ENCODE measurements at regions not wholly inside any gene's neighbourhood (a gene's known extent, or its start where the extent isn't known, plus 50 kb on each side); places are given as distances from the start of the nearest gene placed in this dataset.

GRCh38 chr12:124440841-124441381 is 126.5 kb downstream of the NCOR2 start:
- intact Hi-C loops (cut with DNase I): no loop called here
- H3K9me3 ChIP-seq: no peaks in the 10 kb centered on the region
- no peak for TF ChIP-seq CTCF (IDR thresholded peaks at IDR 0.05)
- H3K36me3 ChIP-seq: peaks cover 74% of the 10 kb centered on the region
- ATAC-seq (peak; percentile 14), DNase-seq (no peak)
- no peak overlapping the region for H3K27ac ChIP-seq
- no peak overlapping the region for H3K4me3 ChIP-seq
- no peaks in the 10 kb centered on the region for H3K27me3 ChIP-seq
- no peaks in the 10 kb centered on the region for H3K4me1 ChIP-seq

- H3K4me3 ChIP-seq: no peak overlapping the region
- TF ChIP-seq CTCF (IDR thresholded peaks at IDR 0.05): no peak
- peaks cover 71% of the 10 kb centered on the region for H3K36me3 ChIP-seq
- DNase-seq: no peak
- intact Hi-C loops (cut with DNase I): no loop called here
- H3K27ac ChIP-seq: peak overlapping the region; percentile 8
- no peak for ATAC-seq
- no peaks in the 10 kb centered on the region for H3K27me3 ChIP-seq
- H3K9me3 ChIP-seq: no peaks in the 10 kb centered on the region
- H3K4me1 ChIP-seq: no peaks in the 10 kb centered on the region
These were observed 127.3 kb downstream of the NCOR2 start for GRCh38 chr12:124440031-124440626.

GRCh38 chr12:124438437-124439056 is 128.9 kb downstream of the NCOR2 start:
- H3K4me1 ChIP-seq: no peaks in the 10 kb centered on the region
- no peaks in the 10 kb centered on the region for H3K27me3 ChIP-seq
- intact Hi-C loops (cut with DNase I): no loop called here
- H3K9me3 ChIP-seq: no peaks in the 10 kb centered on the region
- peaks cover 57% of the 10 kb centered on the region for H3K36me3 ChIP-seq
- H3K4me3 ChIP-seq: no peak overlapping the region
- DNase-seq: no peak
- no peak for ATAC-seq
- TF ChIP-seq CTCF (IDR thresholded peaks at IDR 0.05): no peak
- H3K27ac ChIP-seq: no peak overlapping the region

GRCh38 chr12:124437617-124438436 is 129.6 kb downstream of the NCOR2 start:
- intact Hi-C loops (cut with DNase I): no loop called here
- no peak for ATAC-seq
- H3K27me3 ChIP-seq: no peaks in the 10 kb centered on the region
- H3K4me3 ChIP-seq: no peak overlapping the region
- no peaks in the 10 kb centered on the region for H3K9me3 ChIP-seq
- DNase-seq: no peak
- H3K36me3 ChIP-seq: peaks cover 49% of the 10 kb centered on the region
- no peak for TF ChIP-seq CTCF (IDR thresholded peaks at IDR 0.05)
- H3K27ac ChIP-seq: no peak overlapping the region
- H3K4me1 ChIP-seq: peaks cover 5% of the 10 kb centered on the region

- H3K27me3 ChIP-seq: no peaks in the 10 kb centered on the region
- no peak overlapping the region for H3K4me3 ChIP-seq
- no peak for TF ChIP-seq CTCF (IDR thresholded peaks at IDR 0.05)
- DNase-seq (no peak), ATAC-seq (no peak)
- intact Hi-C loops (cut with DNase I): no loop called here
- no peak overlapping the region for H3K27ac ChIP-seq
- no peaks in the 10 kb centered on the region for H3K9me3 ChIP-seq
- peaks cover 10% of the 10 kb centered on the region for H3K4me1 ChIP-seq
- H3K36me3 ChIP-seq: peaks cover 45% of the 10 kb centered on the region
These were observed 130.3 kb downstream of the NCOR2 start for GRCh38 chr12:124437121-124437520.
